Stimulated activated CD8-positive, alpha-beta memory T cell treated with anti-CD3 and anti-CD28 coated beads, Interleukin-12 subunit alpha, Interleukin-12 subunit beta, amount 100 ng/mL, for 4 hours (primary cell): ENCODE measurements at regions not wholly inside any gene's neighbourhood (a gene's known extent, or its start where the extent isn't known, plus 50 kb on each side); places are given as distances from the start of the nearest gene placed in this dataset.
"Not testable (repeated sequence)": the region's sequence is repeated elsewhere in the genome, so short reads cannot be mapped to it uniquely, and the experiment has no call there.

Source experiments
- DNase-seq: peaks from one replicate; pipeline ENCODE4 v3.0.0-alpha.2; 2020; ENCODE audit warnings: low read depth

GRCh38 chr13:44848920-44849676 lies 140.2 kb downstream of the NUFIP1 start:
- no peak for DNase-seq

- not testable (repeated sequence) for DNase-seq
Measured at GRCh38 chr13:44845281-44846058, 143.8 kb downstream of the NUFIP1 start.

- DNase-seq, result no peak
Measured at GRCh38 chr13:44844786-44845185, 144.5 kb downstream of the NUFIP1 start.

GRCh38 chr13:44843403-44843802 lies 145.9 kb downstream of the NUFIP1 start:
- DNase-seq, result no peak

GRCh38 chr13:44842158-44842557 lies 147.1 kb downstream of the NUFIP1 start:
- no peak for DNase-seq

GRCh38 chr13:44840131-44840530 lies 149.1 kb downstream of the NUFIP1 start:
- no peak for DNase-seq

GRCh38 chr13:44837250-44837649 lies 152.0 kb downstream of the NUFIP1 start:
- no peak for DNase-seq

- no peak for DNase-seq
Measured at GRCh38 chr13:44834404-44834803, 154.9 kb downstream of the NUFIP1 start.

GRCh38 chr13:44833626-44834025 lies 155.6 kb downstream of the NUFIP1 start:
- no peak for DNase-seq

GRCh38 chr13:44833139-44833538 lies 156.1 kb downstream of the NUFIP1 start:
- no peak for DNase-seq

GRCh38 chr13:44826591-44827350 lies 162.5 kb downstream of the NUFIP1 start:
- no peak for DNase-seq

GRCh38 chr13:44825953-44826352 lies 163.3 kb downstream of the NUFIP1 start:
- DNase-seq, result no peak

GRCh38 chr13:44823555-44823954 lies 165.7 kb downstream of the NUFIP1 start:
- not testable (repeated sequence) for DNase-seq

- DNase-seq, result no peak
Measured at GRCh38 chr13:44822291-44822690, 167.0 kb downstream of the NUFIP1 start.

GRCh38 chr13:44819772-44820171 lies 169.5 kb downstream of the NUFIP1 start:
- no peak for DNase-seq

GRCh38 chr13:44819245-44819644 lies 170.0 kb downstream of the NUFIP1 start:
- no peak for DNase-seq

- DNase-seq, result no peak
Measured at GRCh38 chr13:44818428-44818827, 170.8 kb downstream of the NUFIP1 start.

- DNase-seq, result no peak
Measured at GRCh38 chr13:44818016-44818415, 171.3 kb downstream of the NUFIP1 start.

GRCh38 chr13:44817131-44817671 lies 172.1 kb downstream of the NUFIP1 start:
- no peak for DNase-seq

- no peak for DNase-seq
Measured at GRCh38 chr13:44816701-44817100, 172.6 kb downstream of the NUFIP1 start.

- DNase-seq, result no peak
Measured at GRCh38 chr13:44815623-44816022, 173.6 kb downstream of the NUFIP1 start.

GRCh38 chr13:44814836-44815235 lies 174.4 kb downstream of the NUFIP1 start:
- DNase-seq, result no peak
